Memory B cell (primary cell): ENCODE measurements at regions not wholly inside any gene's neighbourhood (a gene's known extent, or its start where the extent isn't known, plus 50 kb on each side); places are given as distances from the start of the nearest gene placed in this dataset.
"Not testable (repeated sequence)": the region's sequence is repeated elsewhere in the genome, so short reads cannot be mapped to it uniquely, and the experiment has no call there.

ENCODE experiments used
- ATAC-seq: fragments of 150-1000 bp; cut with Tn5 transposase; 2 replicates; pipeline ENCODE4 v1.10.0; 2021; ENCODE audit warnings: low read depth, mild to moderate bottlenecking, moderate library complexity
- DNase-seq, 2 donors: peaks; one replicate each; pipeline ENCODE4 v3.0.0; 2022; ENCODE audit warnings: low spot score in 2 of 2
- H3K27ac Mint-ChIP-seq: one replicate; pipeline ENCODE4 v1.8.0; 2022; ENCODE audit warnings: mild to moderate bottlenecking, moderate library complexity, mixed read lengths
- H3K27me3 Mint-ChIP-seq: one replicate; pipeline ENCODE4 v1.8.0; 2022; ENCODE audit warnings: mixed read lengths
- H3K36me3 Mint-ChIP-seq: one replicate; pipeline ENCODE4 v1.8.0; 2022; ENCODE audit warnings: mild to moderate bottlenecking, mixed read lengths
- H3K4me1 Mint-ChIP-seq: one replicate; pipeline ENCODE4 v1.8.0; 2022; ENCODE audit warnings: mixed read lengths
- H3K4me3 Mint-ChIP-seq: one replicate; pipeline ENCODE4 v1.8.0; 2022; ENCODE audit warnings: mild to moderate bottlenecking, moderate library complexity, mixed read lengths
- H3K9me3 Mint-ChIP-seq: one replicate; pipeline ENCODE4 v1.8.0; 2022; ENCODE audit warnings: mixed read lengths

GRCh38 chr20:26260925-26261324, 564.3 kb upstream of the ZNF337 start:
- H3K9me3 Mint-ChIP-seq, H3K4me1 Mint-ChIP-seq, ATAC-seq, H3K4me3 Mint-ChIP-seq, H3K36me3 Mint-ChIP-seq, H3K27me3 Mint-ChIP-seq, H3K27ac Mint-ChIP-seq, DNase-seq: not testable (repeated sequence)

- DNase-seq, H3K27ac Mint-ChIP-seq, H3K4me1 Mint-ChIP-seq, H3K4me3 Mint-ChIP-seq, H3K27me3 Mint-ChIP-seq, ATAC-seq, H3K9me3 Mint-ChIP-seq, H3K36me3 Mint-ChIP-seq: not testable (repeated sequence)
These were observed 555.8 kb upstream of the ZNF337 start for GRCh38 chr20:26252311-26252975.

GRCh38 chr20:26251376-26251775, 554.7 kb upstream of the ZNF337 start:
- not testable (repeated sequence) for ATAC-seq, H3K9me3 Mint-ChIP-seq, DNase-seq, H3K4me3 Mint-ChIP-seq, H3K27me3 Mint-ChIP-seq, H3K27ac Mint-ChIP-seq, H3K36me3 Mint-ChIP-seq, H3K4me1 Mint-ChIP-seq

DNA sequence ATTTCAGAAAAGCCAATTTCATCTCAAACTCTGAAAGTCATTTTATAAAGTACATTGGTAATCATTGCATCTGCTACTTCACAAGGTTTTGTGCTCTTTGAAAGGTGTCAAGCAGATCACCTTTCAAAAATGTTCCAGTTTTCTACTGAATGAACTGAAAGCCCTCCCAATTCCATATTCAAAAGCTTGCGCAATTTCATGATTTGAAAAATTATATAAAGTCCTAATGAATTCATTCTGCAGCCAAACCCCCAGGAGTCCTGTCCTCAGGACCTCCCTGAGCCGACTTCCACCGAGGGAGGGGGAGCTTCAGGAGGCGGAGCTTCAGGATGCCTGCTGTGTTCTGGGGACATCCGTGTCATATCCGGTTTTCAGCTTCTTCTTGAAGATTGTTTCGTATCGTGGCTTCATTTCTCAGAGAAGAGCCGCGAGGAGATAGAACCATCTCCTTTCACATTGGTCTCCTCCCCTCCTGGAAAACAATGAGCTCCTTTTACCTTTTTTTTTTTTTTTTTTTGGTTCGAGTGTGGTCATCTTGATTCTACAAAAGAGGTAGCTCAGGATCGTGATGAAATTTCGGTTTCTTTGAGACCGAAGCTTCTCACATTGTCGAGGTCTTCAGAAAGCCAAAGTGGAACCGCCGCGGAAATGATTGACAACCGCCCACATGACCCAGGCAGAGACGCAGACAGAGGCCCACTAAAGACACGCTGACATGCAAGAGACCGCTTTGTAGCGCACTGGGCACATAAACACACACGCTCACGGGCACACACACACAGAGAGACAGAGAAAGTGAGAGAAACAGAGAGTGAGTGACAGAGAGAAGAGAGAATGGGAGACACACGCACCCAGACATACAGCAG, 553.8 kb upstream of the ZNF337 start:
- not testable (repeated sequence) for H3K36me3 Mint-ChIP-seq, H3K27me3 Mint-ChIP-seq, H3K9me3 Mint-ChIP-seq, H3K4me3 Mint-ChIP-seq, ATAC-seq, H3K27ac Mint-ChIP-seq, DNase-seq, H3K4me1 Mint-ChIP-seq

DNA sequence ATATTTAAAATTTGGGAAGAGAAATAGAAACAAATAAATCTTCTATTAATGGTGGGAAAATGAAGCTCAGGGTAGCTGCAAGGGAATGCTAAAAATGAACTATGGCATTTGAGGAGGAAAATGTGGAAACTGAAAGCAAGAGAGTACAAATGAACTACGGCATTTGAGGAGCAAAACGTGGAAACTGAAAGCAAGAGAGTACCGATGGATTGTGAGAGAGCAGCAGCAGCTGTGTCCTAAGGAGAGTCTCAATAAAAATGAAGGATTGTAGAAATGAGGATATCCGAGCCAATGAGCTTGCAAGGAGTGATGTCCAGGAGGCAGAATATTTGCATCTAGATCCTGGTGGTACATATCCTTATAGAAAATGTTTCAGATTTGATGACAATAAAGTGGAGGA, 547.1 kb upstream of the ZNF337 start:
- DNase-seq (no peak), ATAC-seq (no peak)
- no peaks in the 10 kb centered on the region for H3K27me3 Mint-ChIP-seq
- no peak overlapping the region for H3K4me3 Mint-ChIP-seq
- peaks cover 4% of the 10 kb centered on the region for H3K9me3 Mint-ChIP-seq
- no peak overlapping the region for H3K27ac Mint-ChIP-seq
- no peaks in the 10 kb centered on the region for H3K36me3 Mint-ChIP-seq
- H3K4me1 Mint-ChIP-seq = no peaks in the 10 kb centered on the region

- not testable (repeated sequence) for H3K4me1 Mint-ChIP-seq, H3K9me3 Mint-ChIP-seq, H3K36me3 Mint-ChIP-seq, DNase-seq, H3K4me3 Mint-ChIP-seq, H3K27ac Mint-ChIP-seq, H3K27me3 Mint-ChIP-seq, ATAC-seq
These were observed 524.0 kb upstream of the ZNF337 start for GRCh38 chr20:26220609-26221008.

GRCh38 chr20:26219546-26219945, 522.9 kb upstream of the ZNF337 start:
- H3K27me3 Mint-ChIP-seq, H3K4me1 Mint-ChIP-seq, H3K4me3 Mint-ChIP-seq, DNase-seq, H3K36me3 Mint-ChIP-seq, H3K27ac Mint-ChIP-seq, H3K9me3 Mint-ChIP-seq, ATAC-seq: not testable (repeated sequence)

DNA sequence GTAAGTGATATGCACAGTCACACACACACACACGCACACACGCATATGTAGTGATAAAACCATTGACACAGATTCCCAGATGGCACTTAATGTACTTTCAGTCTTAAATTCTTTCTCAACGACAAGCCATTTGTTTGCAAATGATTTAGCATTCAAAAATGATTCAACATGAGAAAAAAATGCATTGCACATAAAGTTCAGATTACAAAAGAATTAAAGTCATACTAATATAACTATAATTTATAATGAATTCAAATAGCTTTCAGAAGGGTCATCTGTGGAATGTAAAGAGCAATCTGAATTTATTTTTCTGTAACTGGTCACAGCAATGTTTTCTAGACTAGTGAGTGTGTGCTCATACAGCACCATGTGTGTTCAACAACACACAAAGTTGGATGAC, 521.6 kb upstream of the ZNF337 start:
- H3K4me3 Mint-ChIP-seq = no peak overlapping the region
- no peaks in the 10 kb centered on the region for H3K27me3 Mint-ChIP-seq
- no peak overlapping the region for H3K27ac Mint-ChIP-seq
- no peak for ATAC-seq
- no peaks in the 10 kb centered on the region for H3K4me1 Mint-ChIP-seq
- peaks cover 5% of the 10 kb centered on the region for H3K9me3 Mint-ChIP-seq
- no peaks in the 10 kb centered on the region for H3K36me3 Mint-ChIP-seq
- no peak for DNase-seq

- H3K4me1 Mint-ChIP-seq = no peaks in the 10 kb centered on the region
- DNase-seq (no peak), ATAC-seq (no peak)
- no peaks in the 10 kb centered on the region for H3K36me3 Mint-ChIP-seq
- no peak overlapping the region for H3K27ac Mint-ChIP-seq
- H3K27me3 Mint-ChIP-seq = no peaks in the 10 kb centered on the region
- H3K4me3 Mint-ChIP-seq = no peak overlapping the region
- H3K9me3 Mint-ChIP-seq = no peaks in the 10 kb centered on the region
These were observed 519.4 kb upstream of the ZNF337 start for GRCh38 chr20:26216025-26216424.

DNA sequence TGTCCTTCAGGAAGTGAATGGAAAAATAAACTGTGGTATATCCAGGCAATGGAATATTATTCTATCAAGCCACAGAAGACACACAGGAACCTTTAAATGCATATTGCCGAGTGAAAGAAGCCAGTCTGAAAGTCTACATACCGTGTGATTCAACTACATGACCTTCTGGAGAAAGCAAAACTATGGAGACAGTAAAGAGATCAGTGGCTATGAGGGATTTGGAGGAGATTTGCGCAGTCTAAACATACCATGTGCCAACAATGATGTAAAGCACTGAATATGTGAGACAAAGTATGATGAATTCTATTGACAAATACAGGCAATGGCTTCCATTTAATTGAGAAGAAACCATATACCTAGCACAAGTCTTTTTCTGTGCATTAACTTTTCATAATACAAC, 518.3 kb upstream of the ZNF337 start:
- Mint-ChIP-seq H3K36me3 (no peaks in the 10 kb centered on the region), H3K9me3 (no peaks in the 10 kb centered on the region), H3K4me1 (no peaks in the 10 kb centered on the region), H3K27ac (no peak overlapping the region), H3K27me3 (no peaks in the 10 kb centered on the region), H3K4me3 (no peak overlapping the region)
- ATAC-seq (no peak), DNase-seq (no peak)

GRCh38 chr20:26209171-26209941, 512.7 kb upstream of the ZNF337 start:
- no peaks in the 10 kb centered on the region for H3K36me3 Mint-ChIP-seq

GRCh38 chr20:26208296-26209091, 511.8 kb upstream of the ZNF337 start:
- Mint-ChIP-seq H3K4me3 (no peak overlapping the region), H3K27ac (no peak overlapping the region), H3K4me1 (no peaks in the 10 kb centered on the region), H3K27me3 (peaks cover 6% of the 10 kb centered on the region), H3K36me3 (no peaks in the 10 kb centered on the region), H3K9me3 (no peaks in the 10 kb centered on the region)
- ATAC-seq = no peak
- DNase-seq = no peak

More at GRCh38 chr20:26209171-26209941, 512.7 kb upstream of the ZNF337 start:
- Mint-ChIP-seq H3K4me1 (no peaks in the 10 kb centered on the region), H3K4me3 (no peak overlapping the region), H3K9me3 (no peaks in the 10 kb centered on the region), H3K27ac (no peak overlapping the region), H3K27me3 (peaks cover 6% of the 10 kb centered on the region)
- ATAC-seq = no peak
- no peak for DNase-seq

GRCh38 chr20:26207967-26208295, 511.3 kb upstream of the ZNF337 start:
- not testable (repeated sequence) for H3K9me3 Mint-ChIP-seq, DNase-seq, H3K4me3 Mint-ChIP-seq, H3K27me3 Mint-ChIP-seq, H3K27ac Mint-ChIP-seq, H3K4me1 Mint-ChIP-seq, ATAC-seq, H3K36me3 Mint-ChIP-seq
